ENCODE measurements at regions not wholly inside any gene's neighbourhood (a gene's known extent, or its start where the extent isn't known, plus 50 kb on each side); places are given as distances from the start of the nearest gene placed in this dataset.

- Histone ChIP-seq H3K4me3 (ENCODE audit: low read depth in 1 of 2, low read length in 1 of 2) (no peak overlapping the region), H3K36me3 (no peaks in the 10 kb centered on the region), H3K4me1 (ENCODE audit: control insufficient read depth in 1 of 2, insufficient read depth in 1 of 2, low read depth in 1 of 2, low read length in 1 of 2) (peaks cover 5 to 13% of the 10 kb centered on the region in 2 experiments), H3K27ac (no peak overlapping the region), H3K27me3 (no peaks in the 10 kb centered on the region), H3K9me3 (no peaks in the 10 kb centered on the region)
- no peak for TF ChIP-seq CTCF (IDR thresholded peaks at IDR 0.05)
These were observed 382.0 kb downstream of the LNPK start for GRCh38 chr2:175620106-175620505.

GRCh38 chr2:175619179-175620045, 382.7 kb downstream of the LNPK start:
- TF ChIP-seq CTCF (IDR thresholded peaks at IDR 0.05) = no peak
- Histone ChIP-seq H3K27me3 (no peaks in the 10 kb centered on the region), H3K4me3 (ENCODE audit: low read depth in 1 of 2, low read length in 1 of 2) (no peak overlapping the region), H3K9me3 (no peaks in the 10 kb centered on the region), H3K4me1 (ENCODE audit: control insufficient read depth in 1 of 2, insufficient read depth in 1 of 2, low read depth in 1 of 2, low read length in 1 of 2) (peaks cover 5 to 6% of the 10 kb centered on the region in 2 experiments), H3K27ac (no peak overlapping the region), H3K36me3 (no peaks in the 10 kb centered on the region)

GRCh38 chr2:175612280-175612679, 389.8 kb downstream of the LNPK start:
- no peak for TF ChIP-seq CTCF (IDR thresholded peaks at IDR 0.05)
- Histone ChIP-seq H3K27ac (peak overlapping the region; percentile 60), H3K27me3 (no peaks in the 10 kb centered on the region), H3K4me1 (ENCODE audit: control insufficient read depth in 1 of 2, insufficient read depth in 1 of 2, low read depth in 1 of 2, low read length in 1 of 2) (peaks cover 5 to 8% of the 10 kb centered on the region in 2 experiments), H3K36me3 (no peaks in the 10 kb centered on the region), H3K9me3 (no peaks in the 10 kb centered on the region), H3K4me3 (ENCODE audit: low read depth in 1 of 2, low read length in 1 of 2) (no peak overlapping the region)

- Histone ChIP-seq H3K4me3 (ENCODE audit: low read depth in 1 of 2, low read length in 1 of 2) (no peak overlapping the region), H3K36me3 (no peaks in the 10 kb centered on the region), H3K9me3 (no peaks in the 10 kb centered on the region), H3K27ac (no peak overlapping the region), H3K27me3 (no peaks in the 10 kb centered on the region), H3K4me1 (ENCODE audit: control insufficient read depth in 1 of 2, insufficient read depth in 1 of 2, low read depth in 1 of 2, low read length in 1 of 2) (no peaks in the 10 kb centered on the region)
- TF ChIP-seq CTCF (IDR thresholded peaks at IDR 0.05) = no peak
These were observed 395.8 kb downstream of the LNPK start for GRCh38 chr2:175606010-175606841.

GRCh38 chr2:175605640-175606009, 396.4 kb downstream of the LNPK start:
- no peak overlapping the region for H3K4me3 ChIP-seq (ENCODE audit: low read depth in 1 of 2, low read length in 1 of 2)
- no peaks in the 10 kb centered on the region for H3K36me3 ChIP-seq
- no peak for TF ChIP-seq CTCF (IDR thresholded peaks at IDR 0.05)
- H3K27ac ChIP-seq = no peak overlapping the region
- no peaks in the 10 kb centered on the region for H3K27me3 ChIP-seq
- no peaks in the 10 kb centered on the region for H3K9me3 ChIP-seq
- H3K4me1 ChIP-seq (ENCODE audit: control insufficient read depth in 1 of 2, insufficient read depth in 1 of 2, low read depth in 1 of 2, low read length in 1 of 2) = no peaks in the 10 kb centered on the region
